HEK293 (cell line): ENCODE measurements at regions not wholly inside any gene's neighbourhood (a gene's known extent, or its start where the extent isn't known, plus 50 kb on each side); places are given as distances from the start of the nearest gene placed in this dataset.

ENCODE experiments used
- CTCF ChIA-PET: fragments of 350-600 bp; formaldehyde crosslinking; extraction: SDS; loops from one replicate; lab custom pipeline; 2021; ENCODE audit warnings: antibody characterized with exemption; lab: Yijun Ruan, JAX
- POLR2A ChIA-PET: fragments of 300-600 bp; formaldehyde crosslinking; extraction: SDS; loops from one replicate; lab custom pipeline; 2020; ENCODE audit warnings: antibody characterized with exemption, inconsistent platforms; lab: Yijun Ruan, JAX
- H3K27ac ChIP-seq: fragments of 200-500 bp; sonication (Bioruptor generic); 2 replicates; pipeline ENCODE4 v1.5.1; 2014; ENCODE audit warnings: low read depth, low read length, control low read depth, inconsistent platforms; ENCODE audit errors: extremely low read depth
- H3K36me3 ChIP-seq, 2 experiments: fragments of 200-500 bp in 1 of 2; sonication (Bioruptor generic) in 1 of 2; 1 replicate in 1 of 2; 2 replicates in 1 of 2; pipeline ENCODE4 v1.5.1; 2014 to 2017; ENCODE audit warnings: inconsistent platforms in 2 of 2, low read length in 2 of 2; ENCODE audit not compliant: control insufficient read depth in 2 of 2, insufficient read depth in 1 of 2
- H3K4me1 ChIP-seq: fragments of 200-500 bp; sonication (Bioruptor generic); 2 replicates; pipeline ENCODE4 v1.5.1; 2014; ENCODE audit warnings: mild to moderate bottlenecking, low read length, inconsistent platforms; ENCODE audit not compliant: control insufficient read depth, insufficient read depth
- H3K4me3 ChIP-seq: 2 replicates; pipeline ENCODE4 v1.5.1; 2011; ENCODE audit warnings: low read depth, mild to moderate bottlenecking, control low read depth, low read length, moderate library complexity
- H3K9me3 ChIP-seq: fragments of 200-500 bp; sonication (Bioruptor generic); 2 replicates; pipeline ENCODE4 v1.5.1; 2014; ENCODE audit warnings: low read depth, low read length, inconsistent platforms; ENCODE audit not compliant: control insufficient read depth, insufficient read depth
- KLF1 ChIP-seq: fragments of 450-650 bp; formaldehyde crosslinking; IDR thresholded peaks from 2 replicates; pipeline ENCODE4 v1.5.1; 2016; ENCODE audit warnings: missing biosample characterization, missing genetic modification characterization
- KLF7 ChIP-seq: fragments of 450-650 bp; formaldehyde crosslinking; IDR thresholded peaks from 2 replicates; pipeline ENCODE4 v1.5.1; 2016; ENCODE audit warnings: missing biosample characterization, missing genetic modification characterization, borderline replicate concordance
- SALL2 ChIP-seq: fragments of 450-650 bp; formaldehyde crosslinking; IDR thresholded peaks from 2 replicates; pipeline ENCODE4 v1.5.0; 2017; ENCODE audit warnings: missing biosample characterization, mild to moderate bottlenecking, missing genetic modification characterization, borderline replicate concordance
- SP2 ChIP-seq: fragments of 450-650 bp; formaldehyde crosslinking; IDR thresholded peaks from 2 replicates; pipeline ENCODE4 v1.5.1; 2016; ENCODE audit warnings: missing biosample characterization, missing genetic modification characterization
- WT1 ChIP-seq: fragments of 450-650 bp; formaldehyde crosslinking; IDR thresholded peaks from 2 replicates; pipeline ENCODE4 v1.5.1; 2016; ENCODE audit warnings: missing biosample characterization, missing genetic modification characterization
- ZBTB20 ChIP-seq: fragments of 450-650 bp; formaldehyde crosslinking; IDR thresholded peaks from 2 replicates; pipeline ENCODE4 v1.5.1; 2016; ENCODE audit warnings: missing biosample characterization, missing genetic modification characterization
- ZNF133 ChIP-seq: fragments of 450-650 bp; formaldehyde crosslinking; IDR thresholded peaks from 2 replicates; pipeline ENCODE4 v1.5.1; 2016; ENCODE audit warnings: missing biosample characterization, missing genetic modification characterization
- ZNF239 ChIP-seq: fragments of 450-650 bp; formaldehyde crosslinking; IDR thresholded peaks from 2 replicates; pipeline ENCODE4 v1.5.1; 2016; ENCODE audit warnings: missing biosample characterization, missing genetic modification characterization
- ZNF24 ChIP-seq: fragments of 450-650 bp; formaldehyde crosslinking; IDR thresholded peaks from 2 replicates; pipeline ENCODE4 v1.5.1; 2016; ENCODE audit warnings: missing biosample characterization, missing genetic modification characterization
- ZNF341 ChIP-seq: fragments of 450-650 bp; formaldehyde crosslinking; IDR thresholded peaks from 2 replicates; pipeline ENCODE4; 2016; ENCODE audit warnings: low read depth, missing biosample characterization, missing genetic modification characterization
- ZNF37A ChIP-seq: fragments of 450-650 bp; IDR thresholded peaks from 2 replicates; pipeline ENCODE4 v1.5.1; 2018; ENCODE audit warnings: missing biosample characterization, missing genetic modification characterization
- ZNF433 ChIP-seq: fragments of 450-650 bp; formaldehyde crosslinking; IDR thresholded peaks from 2 replicates; pipeline ENCODE4 v1.5.1; 2016; ENCODE audit warnings: missing biosample characterization, missing genetic modification characterization, low read depth
- ZNF501 ChIP-seq: fragments of 450-650 bp; formaldehyde crosslinking; IDR thresholded peaks from 2 replicates; pipeline ENCODE4 v1.5.1; 2016; ENCODE audit warnings: missing biosample characterization, missing genetic modification characterization
- ZNF510 ChIP-seq: fragments of 450-650 bp; formaldehyde crosslinking; IDR thresholded peaks from 2 replicates; pipeline ENCODE4 v1.5.1; 2018; ENCODE audit warnings: mild to moderate bottlenecking, missing genetic modification characterization, missing biosample characterization; ENCODE audit not compliant: insufficient replicate concordance
- ZNF544 ChIP-seq: fragments of 450-650 bp; formaldehyde crosslinking; IDR thresholded peaks from 2 replicates; pipeline ENCODE4 v1.5.0; 2017; ENCODE audit warnings: missing biosample characterization, missing genetic modification characterization
- ZNF621 ChIP-seq: fragments of 450-650 bp; formaldehyde crosslinking; IDR thresholded peaks from 2 replicates; pipeline ENCODE4 v1.5.1; 2017; ENCODE audit warnings: missing biosample characterization, missing genetic modification characterization
- ZNF658 ChIP-seq: fragments of 450-650 bp; formaldehyde crosslinking; IDR thresholded peaks from 2 replicates; pipeline ENCODE4; 2016; ENCODE audit warnings: missing biosample characterization, missing genetic modification characterization
- ZNF660 ChIP-seq: fragments of 450-650 bp; IDR thresholded peaks from 2 replicates; pipeline ENCODE4 v1.5.1; 2018; ENCODE audit warnings: missing biosample characterization, mild to moderate bottlenecking, missing genetic modification characterization
- ZNF670 ChIP-seq: fragments of 450-650 bp; formaldehyde crosslinking; IDR thresholded peaks from 2 replicates; pipeline ENCODE4 v1.5.1; 2016; ENCODE audit warnings: missing biosample characterization, missing genetic modification characterization, low read depth
- ZNF701 ChIP-seq: fragments of 450-650 bp; formaldehyde crosslinking; IDR thresholded peaks from 2 replicates; pipeline ENCODE4 v1.5.1; 2016; ENCODE audit warnings: missing biosample characterization, missing genetic modification characterization
- ZNF768 ChIP-seq: fragments of 450-650 bp; formaldehyde crosslinking; IDR thresholded peaks from 2 replicates; pipeline ENCODE4 v1.5.1; 2018; ENCODE audit warnings: missing biosample characterization, mild to moderate bottlenecking, missing genetic modification characterization
- ZSCAN30 ChIP-seq: fragments of 450-650 bp; IDR thresholded peaks from 2 replicates; pipeline ENCODE4 v1.5.1; 2018; ENCODE audit warnings: missing biosample characterization, mild to moderate bottlenecking, missing genetic modification characterization, moderate library complexity
- ZXDB ChIP-seq: fragments of 450-650 bp; formaldehyde crosslinking; IDR thresholded peaks from 2 replicates; pipeline ENCODE4 v1.5.1; 2016; ENCODE audit warnings: missing biosample characterization, missing genetic modification characterization
- TF ChIP-seq, protein P1 (sequence below): fragments of 450-650 bp; formaldehyde crosslinking; IDR thresholded peaks from 2 replicates; pipeline ENCODE4 v1.5.1; 2016; ENCODE audit warnings: missing biosample characterization, missing genetic modification characterization
- TF ChIP-seq, protein P2 (sequence below): fragments of 450-650 bp; formaldehyde crosslinking; IDR thresholded peaks from 2 replicates; pipeline ENCODE4 v1.5.1; 2017; ENCODE audit warnings: missing biosample characterization, missing genetic modification characterization
- TF ChIP-seq, protein P3 (sequence below): fragments of 450-650 bp; formaldehyde crosslinking; IDR thresholded peaks from 2 replicates; pipeline ENCODE4 v1.5.1; 2016; ENCODE audit warnings: missing biosample characterization, missing genetic modification characterization, borderline replicate concordance
- TF ChIP-seq, protein P4 (sequence below): fragments of 450-650 bp; formaldehyde crosslinking; IDR thresholded peaks from 2 replicates; pipeline ENCODE4 v1.5.1; 2016; ENCODE audit warnings: missing biosample characterization, missing genetic modification characterization, borderline replicate concordance

- TF ChIP-seq ZNF37A (tag by site-specific recombination): no peak
- TF ChIP-seq ZNF510 (tag by site-specific recombination): no peak
- no peak for TF ChIP-seq ZNF433 (tag by site-specific recombination)
- TF ChIP-seq ZNF544 (tag by site-specific recombination): no peak
- no peak for TF ChIP-seq ZBTB20 (tag by site-specific recombination)
- no peak for TF ChIP-seq ZNF24 (tag by site-specific recombination)
- TF ChIP-seq ZNF501 (tag by site-specific recombination): no peak
- no peak for TF ChIP-seq WT1 (tag by site-specific recombination)
Measured at GRCh38 chr7:148483515-148484308, 106.9 kb upstream of the C7orf33 start (continued).

- TF ChIP-seq SALL2: no peak
- CTCF ChIA-PET: interaction anchor here (0.6 to 1.5 kb wide), 8 partner anchors 21 to 242 kb away, joined by 3 to 5 read pairs (median 3); no protein-coding TSS in a partner anchor
- Histone ChIP-seq H3K27ac (no peak overlapping the region), H3K36me3 (no peaks in the 10 kb centered on the region), H3K4me1 (no peaks in the 10 kb centered on the region), H3K9me3 (no peaks in the 10 kb centered on the region), H3K4me3 (no peak overlapping the region)
- POLR2A ChIA-PET: no interaction called here
Measured at GRCh38 chr7:148484486-148484885, 106.1 kb upstream of the C7orf33 start.

DNA sequence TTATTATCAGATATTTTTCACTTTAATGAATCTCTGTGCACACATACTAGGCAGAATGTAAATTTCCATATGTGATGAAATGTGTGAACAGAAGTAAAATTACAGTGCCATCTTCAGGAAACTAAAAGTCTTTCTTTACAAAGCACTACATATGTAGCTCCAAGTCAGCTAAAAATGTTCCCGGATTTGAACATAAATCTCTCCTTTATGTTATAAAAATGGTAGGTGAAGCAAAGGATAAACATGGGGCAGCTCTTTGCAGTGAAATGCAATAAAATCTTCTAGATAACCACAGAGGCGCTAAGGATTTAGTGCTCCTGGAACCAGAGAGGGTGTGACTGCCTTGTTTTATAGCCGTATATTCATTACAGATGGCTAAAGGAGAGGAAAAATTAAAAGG lies 104.9 kb upstream of the C7orf33 start:
- ChIA-PET CTCF (interaction anchor here (0.6 to 1.7 kb wide), 11 partner anchors 9 to 262 kb away, joined by 3 to 6 read pairs (median 4); no protein-coding TSS in a partner anchor), POLR2A (no interaction called here)
- H3K9me3 ChIP-seq: no peaks in the 10 kb centered on the region
- H3K27ac ChIP-seq: no peak overlapping the region
- no peaks in the 10 kb centered on the region for H3K36me3 ChIP-seq
- no peaks in the 10 kb centered on the region for H3K4me1 ChIP-seq
- H3K4me3 ChIP-seq: no peak overlapping the region
- no peak for TF ChIP-seq ZNF501 (tag by site-specific recombination)
- no peak for TF ChIP-seq ZNF239 (tag by site-specific recombination)
- TF ChIP-seq, protein P1, sequence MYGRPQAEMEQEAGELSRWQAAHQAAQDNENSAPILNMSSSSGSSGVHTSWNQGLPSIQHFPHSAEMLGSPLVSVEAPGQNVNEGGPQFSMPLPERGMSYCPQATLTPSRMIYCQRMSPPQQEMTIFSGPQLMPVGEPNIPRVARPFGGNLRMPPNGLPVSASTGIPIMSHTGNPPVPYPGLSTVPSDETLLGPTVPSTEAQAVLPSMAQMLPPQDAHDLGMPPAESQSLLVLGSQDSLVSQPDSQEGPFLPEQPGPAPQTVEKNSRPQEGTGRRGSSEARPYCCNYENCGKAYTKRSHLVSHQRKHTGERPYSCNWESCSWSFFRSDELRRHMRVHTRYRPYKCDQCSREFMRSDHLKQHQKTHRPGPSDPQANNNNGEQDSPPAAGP (tag by site-specific recombination): no peak
- TF ChIP-seq ZNF701 (tag by site-specific recombination): no peak
- no peak for TF ChIP-seq ZNF658 (tag by site-specific recombination)
- TF ChIP-seq ZNF621 (tag by site-specific recombination): no peak
- no peak for TF ChIP-seq ZNF341 (tag by site-specific recombination)
- no peak for TF ChIP-seq ZNF133 (tag by site-specific recombination)
- no peak for TF ChIP-seq ZNF660
- TF ChIP-seq KLF7: no peak
- TF ChIP-seq ZNF37A (tag by site-specific recombination): no peak
- TF ChIP-seq, protein P2, sequence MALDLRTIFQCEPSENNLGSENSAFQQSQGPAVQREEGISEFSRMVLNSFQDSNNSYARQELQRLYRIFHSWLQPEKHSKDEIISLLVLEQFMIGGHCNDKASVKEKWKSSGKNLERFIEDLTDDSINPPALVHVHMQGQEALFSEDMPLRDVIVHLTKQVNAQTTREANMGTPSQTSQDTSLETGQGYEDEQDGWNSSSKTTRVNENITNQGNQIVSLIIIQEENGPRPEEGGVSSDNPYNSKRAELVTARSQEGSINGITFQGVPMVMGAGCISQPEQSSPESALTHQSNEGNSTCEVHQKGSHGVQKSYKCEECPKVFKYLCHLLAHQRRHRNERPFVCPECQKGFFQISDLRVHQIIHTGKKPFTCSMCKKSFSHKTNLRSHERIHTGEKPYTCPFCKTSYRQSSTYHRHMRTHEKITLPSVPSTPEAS (tag by site-specific recombination): no peak
- TF ChIP-seq ZXDB (tag by site-specific recombination): no peak
- TF ChIP-seq ZNF768 (tag by site-specific recombination): no peak
- peak; percentile 91 for TF ChIP-seq ZSCAN30
- TF ChIP-seq ZNF670: no peak
- 0 out of 2 replicates have a peak, but pooled peaks have one; percentile 19 for TF ChIP-seq KLF1 (tag by site-specific recombination)
- TF ChIP-seq, protein P3, sequence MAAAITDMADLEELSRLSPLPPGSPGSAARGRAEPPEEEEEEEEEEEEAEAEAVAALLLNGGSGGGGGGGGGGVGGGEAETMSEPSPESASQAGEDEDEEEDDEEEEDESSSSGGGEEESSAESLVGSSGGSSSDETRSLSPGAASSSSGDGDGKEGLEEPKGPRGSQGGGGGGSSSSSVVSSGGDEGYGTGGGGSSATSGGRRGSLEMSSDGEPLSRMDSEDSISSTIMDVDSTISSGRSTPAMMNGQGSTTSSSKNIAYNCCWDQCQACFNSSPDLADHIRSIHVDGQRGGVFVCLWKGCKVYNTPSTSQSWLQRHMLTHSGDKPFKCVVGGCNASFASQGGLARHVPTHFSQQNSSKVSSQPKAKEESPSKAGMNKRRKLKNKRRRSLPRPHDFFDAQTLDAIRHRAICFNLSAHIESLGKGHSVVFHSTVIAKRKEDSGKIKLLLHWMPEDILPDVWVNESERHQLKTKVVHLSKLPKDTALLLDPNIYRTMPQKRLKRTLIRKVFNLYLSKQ (tag by site-specific recombination): no peak
- no peak for TF ChIP-seq SP2 (tag by site-specific recombination)
- TF ChIP-seq, protein P4, sequence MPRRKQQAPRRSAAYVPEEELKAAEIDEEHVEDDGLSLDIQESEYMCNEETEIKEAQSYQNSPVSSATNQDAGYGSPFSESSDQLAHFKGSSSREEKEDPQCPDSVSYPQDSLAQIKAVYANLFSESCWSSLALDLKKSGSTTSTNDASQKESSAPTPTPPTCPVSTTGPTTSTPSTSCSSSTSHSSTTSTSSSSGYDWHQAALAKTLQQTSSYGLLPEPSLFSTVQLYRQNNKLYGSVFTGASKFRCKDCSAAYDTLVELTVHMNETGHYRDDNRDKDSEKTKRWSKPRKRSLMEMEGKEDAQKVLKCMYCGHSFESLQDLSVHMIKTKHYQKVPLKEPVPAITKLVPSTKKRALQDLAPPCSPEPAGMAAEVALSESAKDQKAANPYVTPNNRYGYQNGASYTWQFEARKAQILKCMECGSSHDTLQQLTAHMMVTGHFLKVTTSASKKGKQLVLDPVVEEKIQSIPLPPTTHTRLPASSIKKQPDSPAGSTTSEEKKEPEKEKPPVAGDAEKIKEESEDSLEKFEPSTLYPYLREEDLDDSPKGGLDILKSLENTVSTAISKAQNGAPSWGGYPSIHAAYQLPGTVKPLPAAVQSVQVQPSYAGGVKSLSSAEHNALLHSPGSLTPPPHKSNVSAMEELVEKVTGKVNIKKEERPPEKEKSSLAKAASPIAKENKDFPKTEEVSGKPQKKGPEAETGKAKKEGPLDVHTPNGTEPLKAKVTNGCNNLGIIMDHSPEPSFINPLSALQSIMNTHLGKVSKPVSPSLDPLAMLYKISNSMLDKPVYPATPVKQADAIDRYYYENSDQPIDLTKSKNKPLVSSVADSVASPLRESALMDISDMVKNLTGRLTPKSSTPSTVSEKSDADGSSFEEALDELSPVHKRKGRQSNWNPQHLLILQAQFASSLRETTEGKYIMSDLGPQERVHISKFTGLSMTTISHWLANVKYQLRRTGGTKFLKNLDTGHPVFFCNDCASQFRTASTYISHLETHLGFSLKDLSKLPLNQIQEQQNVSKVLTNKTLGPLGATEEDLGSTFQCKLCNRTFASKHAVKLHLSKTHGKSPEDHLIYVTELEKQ: no peak
